ENCODE measurements at regions not wholly inside any gene's neighbourhood (a gene's known extent, or its start where the extent isn't known, plus 50 kb on each side); places are given as distances from the start of the nearest gene placed in this dataset.
"Not testable (repeated sequence)": the region's sequence is repeated elsewhere in the genome, so short reads cannot be mapped to it uniquely, and the experiment has no call there.

GRCh38 chr9:38254151-38254550 is 138.4 kb upstream of the ALDH1B1 start:
- DNase-seq = no peak

GRCh38 chr9:38253200-38253599 is 139.3 kb upstream of the ALDH1B1 start:
- DNase-seq = no peak

- DNase-seq = no peak
Measured at GRCh38 chr9:38251036-38251860, 141.3 kb upstream of the ALDH1B1 start.

- no peak for DNase-seq
Measured at GRCh38 chr9:38250279-38251035, 142.0 kb upstream of the ALDH1B1 start.

GRCh38 chr9:38249587-38250210 is 142.8 kb upstream of the ALDH1B1 start:
- DNase-seq = no peak

GRCh38 chr9:38249049-38249448 is 143.5 kb upstream of the ALDH1B1 start:
- DNase-seq = no peak

GRCh38 chr9:38246833-38247232 is 145.7 kb upstream of the ALDH1B1 start:
- no peak for DNase-seq

GRCh38 chr9:38244971-38245370 is 147.5 kb upstream of the ALDH1B1 start:
- DNase-seq = no peak

GRCh38 chr9:38243993-38244392 is 148.5 kb upstream of the ALDH1B1 start:
- DNase-seq = no peak

GRCh38 chr9:38242151-38242550 is 150.4 kb upstream of the ALDH1B1 start:
- not testable (repeated sequence) for DNase-seq

- DNase-seq = no peak
Measured at GRCh38 chr9:38240051-38240450, 152.5 kb upstream of the ALDH1B1 start.

- DNase-seq = no peak
Measured at GRCh38 chr9:38235244-38235643, 157.3 kb upstream of the ALDH1B1 start.

- no peak for DNase-seq
Measured at GRCh38 chr9:38234479-38235170, 157.9 kb upstream of the ALDH1B1 start.

GRCh38 chr9:38233796-38234355 is 158.6 kb upstream of the ALDH1B1 start:
- DNase-seq = no peak

- DNase-seq = no peak
Measured at GRCh38 chr9:38233343-38233742, 159.2 kb upstream of the ALDH1B1 start.

GRCh38 chr9:38232895-38233294 is 159.6 kb upstream of the ALDH1B1 start:
- DNase-seq = no peak

GRCh38 chr9:38229504-38230155 is 160.6 kb upstream of the SHB start:
- DNase-seq = no peak

GRCh38 chr9:38229104-38229500 is 160.1 kb upstream of the SHB start:
- DNase-seq = no peak

GRCh38 chr9:38228331-38229103 is 159.5 kb upstream of the SHB start:
- peak; percentile 23 for DNase-seq

- peak; percentile 88 for DNase-seq
Measured at GRCh38 chr9:38227656-38228055, 158.6 kb upstream of the SHB start.

GRCh38 chr9:38227061-38227540 is 158.1 kb upstream of the SHB start:
- peak; percentile 91 for DNase-seq
